Midbrain (tissue), 1 donor: ENCODE measurements at regions not wholly inside any gene's neighbourhood (a gene's known extent, or its start where the extent isn't known, plus 50 kb on each side); places are given as distances from the start of the nearest gene placed in this dataset.
"Not testable (repeated sequence)": the region's sequence is repeated elsewhere in the genome, so short reads cannot be mapped to it uniquely, and the experiment has no call there.

Experiments
- DNase-seq: peaks from one replicate; lab custom pipeline; 2025; lab: John Stamatoyannopoulos, UW

- DNase-seq: no peak
Observed at GRCh38 chr10:4294996-4295792, 510.2 kb upstream of the KLF6 start.

DNA sequence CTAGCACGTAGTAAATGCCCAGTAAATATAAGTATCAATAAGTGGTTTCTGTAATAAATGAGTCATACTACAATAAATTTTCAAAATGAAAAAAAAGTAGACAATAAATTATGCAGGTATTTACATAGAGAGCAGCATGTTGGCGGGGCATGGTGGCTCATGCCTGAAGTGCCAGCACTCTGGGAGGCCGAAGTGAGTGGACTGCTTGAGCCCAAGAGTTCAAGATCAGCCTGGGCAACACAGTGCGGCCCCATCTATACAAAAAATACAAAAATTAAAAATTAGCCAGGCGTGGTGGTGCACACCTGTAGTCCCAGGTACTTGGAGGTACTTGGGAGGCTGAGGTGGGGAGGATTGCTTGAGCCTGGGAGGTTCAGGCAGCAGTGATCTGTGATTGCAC lies 509.3 kb upstream of the KLF6 start:
- DNase-seq: no peak

GRCh38 chr10:4291990-4292389 lies 507.0 kb upstream of the KLF6 start:
- DNase-seq: no peak

- DNase-seq: no peak
Observed at GRCh38 chr10:4285121-4285520, 500.1 kb upstream of the KLF6 start.

DNA sequence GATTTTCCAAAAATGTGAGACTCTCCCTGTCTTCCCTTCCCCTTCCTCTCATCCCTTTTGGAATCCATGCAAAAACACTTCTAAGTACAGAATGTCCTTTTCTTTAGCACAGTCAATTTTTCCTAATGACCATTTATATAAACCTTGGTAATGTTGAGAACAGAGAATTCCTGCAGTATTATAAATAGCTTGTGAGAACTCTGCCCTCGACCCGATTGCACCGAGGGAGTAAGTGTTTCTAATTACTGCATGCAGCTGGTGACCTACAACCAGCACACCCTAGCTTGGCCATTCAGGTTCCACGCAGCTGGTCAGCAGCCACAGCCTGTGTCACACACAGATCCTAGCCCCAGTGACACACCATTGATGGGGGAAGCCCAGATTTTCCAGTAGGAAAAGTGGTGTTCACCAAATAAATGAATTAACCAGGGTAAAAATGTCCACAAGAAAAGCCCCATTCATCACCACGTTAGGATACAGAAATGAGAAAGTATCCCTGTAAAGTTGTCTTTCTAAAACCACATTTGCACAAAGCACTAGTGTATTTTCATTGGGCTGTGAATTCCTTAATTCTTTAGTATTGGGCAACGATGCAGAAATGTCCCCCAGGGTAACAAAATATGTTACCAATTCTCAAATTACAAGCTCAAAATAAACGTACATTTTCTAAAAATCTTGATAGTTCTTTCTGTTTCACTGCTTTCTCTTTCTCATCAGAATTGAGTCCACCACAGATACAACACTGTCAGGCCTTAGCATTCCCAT lies 499.0 kb upstream of the KLF6 start:
- DNase-seq: no peak

- DNase-seq: no peak
Observed at GRCh38 chr10:4282496-4282895, 497.5 kb upstream of the KLF6 start.

DNA sequence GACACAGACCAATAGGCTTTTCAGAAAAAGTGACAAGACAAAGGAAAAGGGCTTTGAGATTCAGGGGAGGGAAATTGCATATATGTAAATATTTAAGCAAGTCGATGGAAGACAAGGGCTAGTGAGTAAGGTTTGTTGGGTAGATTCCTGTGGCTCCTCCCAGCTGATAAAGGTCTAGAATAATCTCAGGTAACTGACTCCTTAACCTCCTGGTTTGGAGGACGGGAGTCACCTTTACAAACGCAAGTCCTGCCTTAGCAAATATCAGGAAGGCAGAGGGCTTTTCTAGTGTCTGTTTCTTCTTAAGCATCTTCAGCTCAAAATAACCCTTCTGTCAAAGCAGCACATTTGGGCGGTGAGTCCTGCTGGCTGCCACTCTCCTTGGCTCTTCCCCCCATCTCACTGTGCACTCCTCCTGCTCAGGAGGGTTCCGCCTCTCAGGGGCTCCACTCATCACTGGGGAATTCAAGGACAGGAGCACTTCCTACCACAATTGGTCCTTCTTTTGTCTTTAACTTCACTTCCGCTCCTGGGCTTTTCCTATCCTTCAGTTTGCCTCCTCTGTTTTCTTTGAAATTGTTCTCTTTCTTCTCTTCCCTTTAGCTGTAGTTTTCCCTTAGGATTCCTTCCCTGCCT lies 496.3 kb upstream of the KLF6 start:
- no peak for DNase-seq

GRCh38 chr10:4280461-4281189 lies 495.6 kb upstream of the KLF6 start:
- DNase-seq: no peak

- peak; percentile 10 for DNase-seq
Observed at GRCh38 chr10:4279655-4280054, 494.6 kb upstream of the KLF6 start.

- DNase-seq: no peak
Observed at GRCh38 chr10:4278186-4278585, 493.2 kb upstream of the KLF6 start.

DNA sequence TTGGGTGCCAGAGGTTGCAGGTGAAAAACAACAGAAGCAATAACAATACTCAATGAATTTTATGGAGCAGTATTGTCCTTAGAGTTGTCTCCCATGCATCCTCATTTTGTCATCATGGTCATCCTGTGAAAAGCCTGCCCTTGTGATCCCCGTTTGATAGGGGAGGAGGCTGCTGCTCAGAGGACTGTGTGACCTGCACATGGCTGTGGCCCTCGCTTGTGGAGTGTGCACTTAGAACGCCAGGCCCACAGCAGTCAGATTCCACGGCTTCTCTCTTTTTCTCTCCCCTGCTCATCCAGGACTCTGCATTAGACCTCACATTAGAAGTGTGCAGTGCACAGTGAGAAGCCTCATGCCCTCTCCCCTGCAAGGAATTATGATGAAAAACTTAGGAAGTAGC lies 491.1 kb upstream of the KLF6 start:
- DNase-seq: no peak

DNA sequence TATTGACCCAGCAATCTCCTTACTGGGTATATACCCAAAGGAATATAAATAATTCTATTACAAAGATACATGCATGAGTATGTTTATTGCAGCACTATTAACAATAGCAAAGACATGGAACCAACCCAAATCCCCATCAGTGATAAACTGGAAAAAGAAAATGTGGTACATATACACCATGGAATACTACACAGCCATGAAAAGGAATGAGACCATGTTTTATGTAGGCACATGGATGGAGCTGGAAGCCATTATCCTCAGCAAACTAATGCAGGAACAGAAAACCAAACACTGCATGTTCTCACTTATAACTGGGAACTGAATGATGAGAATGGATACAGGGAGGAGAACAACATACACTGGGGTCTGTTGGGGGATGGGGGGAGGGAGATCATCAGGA lies 489.7 kb upstream of the KLF6 start:
- not testable (repeated sequence) for DNase-seq

GRCh38 chr10:4271193-4271592 lies 486.2 kb upstream of the KLF6 start:
- DNase-seq: no peak

DNA sequence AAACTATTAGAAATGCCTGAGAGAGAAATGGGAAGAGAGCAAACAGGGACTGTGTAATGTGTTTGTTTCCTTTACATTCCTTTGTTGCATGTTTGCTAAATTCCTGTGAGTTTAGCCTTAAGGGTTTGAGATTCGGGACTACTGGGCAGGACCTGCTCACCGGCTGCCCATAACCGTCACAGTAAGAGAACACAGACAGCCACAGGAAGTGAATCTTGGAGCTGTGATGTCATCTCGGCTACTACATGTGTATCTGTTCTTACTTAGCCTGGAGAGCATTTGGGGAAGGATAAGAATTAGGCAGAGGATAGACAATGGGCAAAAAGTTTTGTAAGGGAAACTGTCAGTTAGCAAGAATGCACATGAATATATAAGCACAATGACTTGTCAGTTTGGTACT lies 485.1 kb upstream of the KLF6 start:
- peak; percentile 1 for DNase-seq

DNA sequence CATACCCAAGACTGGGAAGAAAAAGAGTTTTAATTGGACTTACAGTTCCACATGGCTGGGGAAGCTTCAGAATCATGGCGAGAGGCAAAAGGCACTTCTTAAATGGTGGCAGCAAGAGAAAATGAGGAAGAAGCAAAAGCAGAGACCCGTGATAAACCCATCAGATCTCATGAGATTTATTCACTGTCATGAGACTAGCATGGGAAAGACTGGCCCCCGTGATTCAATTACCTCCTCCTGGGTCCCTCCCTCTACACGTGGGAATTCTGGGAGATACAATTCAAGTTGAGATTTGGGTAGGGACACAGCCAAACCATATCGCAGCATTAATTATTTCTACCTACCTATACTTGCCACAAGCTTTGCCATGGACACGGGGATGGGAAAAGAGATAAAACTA lies 483.5 kb upstream of the KLF6 start:
- not testable (repeated sequence) for DNase-seq

- no peak for DNase-seq
Observed at GRCh38 chr10:4267086-4267773, 482.2 kb upstream of the KLF6 start.

DNA sequence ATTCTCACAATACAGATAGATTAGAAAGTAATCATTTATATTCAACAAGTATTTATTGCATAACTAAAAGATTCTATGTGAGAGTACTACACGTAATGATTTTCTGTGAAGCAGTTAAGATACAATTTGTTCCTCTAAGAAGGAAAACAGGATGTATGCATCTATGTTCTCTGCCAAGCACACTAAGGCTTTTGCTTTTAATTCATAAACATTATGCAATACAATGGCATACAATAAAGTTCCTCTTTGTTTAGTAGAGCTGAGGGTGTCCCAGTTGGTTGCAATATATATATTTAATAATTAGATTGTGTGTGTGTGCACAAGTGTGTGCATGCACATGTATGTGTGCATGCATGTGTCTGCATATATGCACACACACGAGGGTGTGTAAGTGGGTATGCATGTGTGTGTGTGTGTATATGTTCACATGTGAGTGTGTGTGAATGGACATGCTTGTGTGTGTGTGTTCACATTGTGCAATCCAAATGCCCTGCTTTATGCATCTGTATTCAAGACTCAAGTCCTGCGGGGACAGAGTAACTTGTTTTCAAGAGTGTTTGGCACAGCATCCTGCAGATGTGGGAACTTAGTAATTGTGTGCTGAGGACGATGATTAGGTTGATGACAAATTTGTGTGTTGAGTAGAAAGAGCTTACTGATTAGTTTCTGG lies 481.5 kb upstream of the KLF6 start:
- no peak for DNase-seq

DNA sequence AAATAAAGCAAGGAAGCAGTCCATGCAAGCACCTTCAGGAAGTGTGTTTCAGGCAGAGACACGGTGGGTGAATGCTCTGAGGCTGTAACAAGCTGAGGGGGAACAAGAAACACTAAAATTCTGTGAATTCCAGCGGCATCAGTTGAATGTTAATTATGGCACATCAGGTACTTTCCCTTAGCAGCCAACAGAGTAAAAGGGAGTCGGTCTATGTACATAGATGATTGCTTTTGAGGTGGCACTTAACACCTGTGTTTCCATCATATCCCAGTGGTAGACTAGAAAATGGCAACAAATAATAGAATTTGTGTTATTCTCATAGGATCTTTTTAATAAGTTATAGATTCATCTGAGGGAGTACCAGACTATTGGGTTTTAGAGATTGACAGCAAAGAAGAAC lies 481.0 kb upstream of the KLF6 start:
- no peak for DNase-seq

GRCh38 chr10:4264209-4264865 lies 479.3 kb upstream of the KLF6 start:
- no peak for DNase-seq

DNA sequence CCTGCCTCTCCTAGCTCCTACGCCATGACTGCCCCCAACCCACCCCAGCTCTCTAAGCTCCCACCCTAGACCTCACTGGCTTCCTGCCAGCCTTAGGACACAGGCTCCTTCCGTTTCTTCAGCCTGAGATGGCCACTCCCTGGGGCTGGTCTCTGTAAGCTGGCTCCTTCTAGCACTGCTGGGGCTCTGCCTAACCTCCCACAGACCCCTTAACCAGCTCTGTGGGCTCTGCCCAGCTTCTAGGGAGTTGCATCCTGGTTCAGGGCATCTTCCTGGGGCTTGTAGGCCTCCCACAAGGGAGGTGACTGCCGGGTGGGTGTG lies 478.6 kb upstream of the KLF6 start:
- no peak for DNase-seq
